ENCODE measurements at regions not wholly inside any gene's neighbourhood (a gene's known extent, or its start where the extent isn't known, plus 50 kb on each side); places are given as distances from the start of the nearest gene placed in this dataset.

GRCh38 chr5:42880496-42881150 is 68.9 kb upstream of the SELENOP start:
- no peak overlapping the region for H3K4me2 ChIP-seq (ENCODE audit: low read length)
- peaks cover 4% of the 10 kb centered on the region for H3K27me3 ChIP-seq (ENCODE audit: insufficient read depth, low read length)
- no peaks in the 10 kb centered on the region for H3K9me3 Mint-ChIP-seq (ENCODE audit: unreplicated experiment)
- peaks cover 7% of the 10 kb centered on the region for H3K27me3 Mint-ChIP-seq (ENCODE audit: low read depth, unreplicated experiment)
- no peaks in the 10 kb centered on the region for H3K9me3 ChIP-seq (ENCODE audit: insufficient read depth, low read depth, low read length)
- no peaks in the 10 kb centered on the region for H3K4me1 Mint-ChIP-seq (ENCODE audit: low read depth, unreplicated experiment)
- no peaks in the 10 kb centered on the region for H3K4me1 ChIP-seq (ENCODE audit: insufficient read depth, low read length)
- H2AFZ ChIP-seq (ENCODE audit: low read depth, low read length), result no peak overlapping the region
- TF ChIP-seq EZH2 (IDR thresholded peaks at IDR 0.05; ENCODE audit: insufficient read depth, low read length), result no peak
- TF ChIP-seq, protein P1, sequence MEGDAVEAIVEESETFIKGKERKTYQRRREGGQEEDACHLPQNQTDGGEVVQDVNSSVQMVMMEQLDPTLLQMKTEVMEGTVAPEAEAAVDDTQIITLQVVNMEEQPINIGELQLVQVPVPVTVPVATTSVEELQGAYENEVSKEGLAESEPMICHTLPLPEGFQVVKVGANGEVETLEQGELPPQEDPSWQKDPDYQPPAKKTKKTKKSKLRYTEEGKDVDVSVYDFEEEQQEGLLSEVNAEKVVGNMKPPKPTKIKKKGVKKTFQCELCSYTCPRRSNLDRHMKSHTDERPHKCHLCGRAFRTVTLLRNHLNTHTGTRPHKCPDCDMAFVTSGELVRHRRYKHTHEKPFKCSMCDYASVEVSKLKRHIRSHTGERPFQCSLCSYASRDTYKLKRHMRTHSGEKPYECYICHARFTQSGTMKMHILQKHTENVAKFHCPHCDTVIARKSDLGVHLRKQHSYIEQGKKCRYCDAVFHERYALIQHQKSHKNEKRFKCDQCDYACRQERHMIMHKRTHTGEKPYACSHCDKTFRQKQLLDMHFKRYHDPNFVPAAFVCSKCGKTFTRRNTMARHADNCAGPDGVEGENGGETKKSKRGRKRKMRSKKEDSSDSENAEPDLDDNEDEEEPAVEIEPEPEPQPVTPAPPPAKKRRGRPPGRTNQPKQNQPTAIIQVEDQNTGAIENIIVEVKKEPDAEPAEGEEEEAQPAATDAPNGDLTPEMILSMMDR (IDR thresholded peaks at IDR 0.05; ENCODE audit: insufficient read depth, low read depth, low read length), result no peak
- H3K4me3 ChIP-seq (ENCODE audit: insufficient read depth, low read depth, low read length), result no peak overlapping the region
- H3K36me3 ChIP-seq (ENCODE audit: insufficient read depth, low read length), result no peaks in the 10 kb centered on the region
- H4K20me1 ChIP-seq (ENCODE audit: insufficient read depth, low read length), result no peaks in the 10 kb centered on the region
- H3K79me2 ChIP-seq (ENCODE audit: insufficient read depth, low read length), result no peaks in the 10 kb centered on the region
- no peak for FAIRE-seq
- H3K27ac Mint-ChIP-seq (ENCODE audit: unreplicated experiment), result no peak overlapping the region
- H3K27ac ChIP-seq (ENCODE audit: low read depth, low read length), result no peak overlapping the region
- H3K4me3 Mint-ChIP-seq (ENCODE audit: unreplicated experiment), result no peak overlapping the region
- no peak overlapping the region for H3K9ac ChIP-seq (ENCODE audit: low read length)
- H3K36me3 Mint-ChIP-seq (ENCODE audit: low read depth, unreplicated experiment), result no peaks in the 10 kb centered on the region
- no peak for DNase-seq (ENCODE audit: low read depth)

DNA sequence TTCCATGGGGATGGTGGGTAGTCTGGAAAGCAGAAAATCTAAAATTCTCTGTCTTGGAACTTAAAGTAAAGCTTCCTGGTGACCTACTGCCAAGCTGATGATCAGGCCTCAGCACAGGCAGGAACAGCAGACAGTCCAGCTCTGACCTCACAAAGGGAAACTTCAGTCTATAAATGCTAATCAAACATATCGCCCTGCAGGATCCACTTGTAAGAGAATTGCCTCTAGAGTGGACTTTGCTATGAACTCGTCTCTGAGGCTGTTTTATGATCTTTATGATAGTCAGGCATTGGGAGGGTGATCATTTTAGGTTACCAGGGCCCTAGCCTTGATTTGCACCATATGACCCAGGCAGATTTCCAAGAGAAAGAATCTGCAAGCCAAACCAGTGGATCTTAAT is 67.6 kb upstream of the SELENOP start:
- no peak for FAIRE-seq
- no peaks in the 10 kb centered on the region for H3K9me3 Mint-ChIP-seq (ENCODE audit: unreplicated experiment)

GRCh38 chr5:42878550-42878949 is 66.9 kb upstream of the SELENOP start:
- Mint-ChIP-seq H3K27me3 (ENCODE audit: low read depth, unreplicated experiment) (peaks cover 7% of the 10 kb centered on the region), H3K4me1 (ENCODE audit: low read depth, unreplicated experiment) (no peaks in the 10 kb centered on the region), H3K4me3 (ENCODE audit: unreplicated experiment) (no peak overlapping the region), H3K9me3 (ENCODE audit: unreplicated experiment) (no peaks in the 10 kb centered on the region), H3K27ac (ENCODE audit: unreplicated experiment) (no peak overlapping the region), H3K36me3 (ENCODE audit: low read depth, unreplicated experiment) (no peaks in the 10 kb centered on the region)
- no peak overlapping the region for H3K9ac ChIP-seq (ENCODE audit: low read length)
- no peak overlapping the region for H3K4me3 ChIP-seq (ENCODE audit: insufficient read depth, low read depth, low read length)
- no peak overlapping the region for H3K4me2 ChIP-seq (ENCODE audit: low read length)
- H3K9me3 ChIP-seq (ENCODE audit: insufficient read depth, low read depth, low read length), result no peaks in the 10 kb centered on the region
- H3K4me1 ChIP-seq (ENCODE audit: insufficient read depth, low read length), result no peaks in the 10 kb centered on the region
- H3K27me3 ChIP-seq (ENCODE audit: insufficient read depth, low read length), result no peaks in the 10 kb centered on the region
- H3K79me2 ChIP-seq (ENCODE audit: insufficient read depth, low read length), result no peaks in the 10 kb centered on the region
- DNase-seq (ENCODE audit: low read depth) (no peak), FAIRE-seq (no peak)
- no peak overlapping the region for H3K27ac ChIP-seq (ENCODE audit: low read depth, low read length)
- TF ChIP-seq, protein P1 (IDR thresholded peaks at IDR 0.05; ENCODE audit: insufficient read depth, low read depth, low read length), result no peak
- TF ChIP-seq EZH2 (IDR thresholded peaks at IDR 0.05; ENCODE audit: insufficient read depth, low read length), result no peak
- no peaks in the 10 kb centered on the region for H4K20me1 ChIP-seq (ENCODE audit: insufficient read depth, low read length)
- H2AFZ ChIP-seq (ENCODE audit: low read depth, low read length), result no peak overlapping the region
- H3K36me3 ChIP-seq (ENCODE audit: insufficient read depth, low read length), result no peaks in the 10 kb centered on the region

More for the DNA sequence above, 67.6 kb upstream of the SELENOP start:
- Mint-ChIP-seq H3K36me3 (ENCODE audit: low read depth, unreplicated experiment) (no peaks in the 10 kb centered on the region), H3K27ac (ENCODE audit: unreplicated experiment) (no peak overlapping the region), H3K4me1 (ENCODE audit: low read depth, unreplicated experiment) (no peaks in the 10 kb centered on the region), H3K27me3 (ENCODE audit: low read depth, unreplicated experiment) (peaks cover 7% of the 10 kb centered on the region), H3K4me3 (ENCODE audit: unreplicated experiment) (no peak overlapping the region)
- peaks cover 2% of the 10 kb centered on the region for H3K27me3 ChIP-seq (ENCODE audit: insufficient read depth, low read length)
- H3K4me1 ChIP-seq (ENCODE audit: insufficient read depth, low read length), result no peaks in the 10 kb centered on the region
- DNase-seq (ENCODE audit: low read depth), result no peak
- H3K36me3 ChIP-seq (ENCODE audit: insufficient read depth, low read length), result no peaks in the 10 kb centered on the region
- H3K4me3 ChIP-seq (ENCODE audit: insufficient read depth, low read depth, low read length), result no peak overlapping the region
- H4K20me1 ChIP-seq (ENCODE audit: insufficient read depth, low read length), result no peaks in the 10 kb centered on the region
- no peak overlapping the region for H3K27ac ChIP-seq (ENCODE audit: low read depth, low read length)
- TF ChIP-seq EZH2 (IDR thresholded peaks at IDR 0.05; ENCODE audit: insufficient read depth, low read length), result no peak
- TF ChIP-seq, protein P1 (IDR thresholded peaks at IDR 0.05; ENCODE audit: insufficient read depth, low read depth, low read length), result no peak
- H3K4me2 ChIP-seq (ENCODE audit: low read length), result no peak overlapping the region
- H2AFZ ChIP-seq (ENCODE audit: low read depth, low read length), result no peak overlapping the region
- H3K79me2 ChIP-seq (ENCODE audit: insufficient read depth, low read length), result no peaks in the 10 kb centered on the region
- no peak overlapping the region for H3K9ac ChIP-seq (ENCODE audit: low read length)
- H3K9me3 ChIP-seq (ENCODE audit: insufficient read depth, low read depth, low read length), result no peaks in the 10 kb centered on the region
